Endothelial cell of umbilical vein (primary cell): ENCODE measurements at regions not wholly inside any gene's neighbourhood (a gene's known extent, or its start where the extent isn't known, plus 50 kb on each side); places are given as distances from the start of the nearest gene placed in this dataset.
A peak's percentile ranks its signal among the peaks of the same experiment; 100 is the strongest.

Experiments used
- BruUV-seq: library from RNA; stranded (reverse); fragments of 400-500 nt; replicated peaks from 2 replicates; lab custom pipeline; 2021; lab: Mats Ljungman, UMichigan
- CTCF ChIA-PET: fragments of 300-600, 350-600 bp; sonication (Branson Sonifier 250); formaldehyde crosslinking; loops from one replicate; lab custom pipeline; 2021; ENCODE audit warnings: antibody characterized with exemption, inconsistent platforms; lab: Charles Lee
- POLR2A ChIA-PET: fragments of 300-600, 350-600 bp; sonication (Branson Sonifier 250); formaldehyde crosslinking; loops from one replicate; lab custom pipeline; 2021; ENCODE audit warnings: antibody characterized with exemption, inconsistent platforms; lab: Charles Lee
- DNase-seq: peaks from one replicate; pipeline ENCODE4 v3.0.0-alpha.2; 2011; ENCODE audit warnings: low read depth, low spot score
- FAIRE-seq: peaks from 2 replicates; lab custom pipeline; 2011; peaks lifted over from hg19 to GRCh38; lab: Jason Lieb, UNC
- H2AFZ ChIP-seq: 2 replicates; pipeline ENCODE4 v1.6.0; 2012; ENCODE audit warnings: low read depth, low read length, control low read depth, inconsistent platforms
- H3K27ac ChIP-seq: 2 replicates; pipeline ENCODE4 v1.5.1; 2011; ENCODE audit warnings: low read depth, mild to moderate bottlenecking, control low read depth, low read length, moderate library complexity; ENCODE audit not compliant: insufficient read depth
- H3K27me3 ChIP-seq, 2 experiments: 2 replicates each; pipeline versions ENCODE4 v1.6.0 to v1.6.1; 2011; ENCODE audit warnings: low read length in 2 of 2, mixed read lengths in 1 of 2; ENCODE audit not compliant: control insufficient read depth in 2 of 2, insufficient read depth in 2 of 2
- H3K36me3 ChIP-seq, 2 experiments: 2 replicates in 1 of 2; 3 replicates in 1 of 2; pipeline ENCODE4 v1.5.1; 2011; ENCODE audit warnings: low read length in 2 of 2, mild to moderate bottlenecking in 1 of 2, moderate library complexity in 1 of 2; ENCODE audit not compliant: control insufficient read depth in 2 of 2, insufficient read depth in 2 of 2; ENCODE audit errors: extremely low read depth in 1 of 2
- H3K4me1 ChIP-seq: 3 replicates; pipeline ENCODE4 v1.5.1; 2011; ENCODE audit warnings: mild to moderate bottlenecking, low read length; ENCODE audit not compliant: control insufficient read depth, insufficient read depth; ENCODE audit errors: extremely low read depth
- H3K4me2 ChIP-seq: 2 replicates; pipeline ENCODE4 v1.6.1; 2011; ENCODE audit warnings: low read length, control low read depth, mixed read lengths; ENCODE audit not compliant: insufficient read depth
- H3K4me3 ChIP-seq, 3 experiments: fragments of 200-600 bp in 1 of 3; sonication (generic), shearing (Covaris generic) in 1 of 3; replicated peaks in 1 of 3; 2 replicates each; pipeline ENCODE4 v1.5.1; 2011 to 2016; ENCODE audit warnings: control low read depth in 3 of 3, low read length in 3 of 3, mild to moderate bottlenecking in 2 of 3, inconsistent platforms in 1 of 3, low read depth in 1 of 3, moderate library complexity in 1 of 3; ENCODE audit not compliant: insufficient read depth in 1 of 3
- H3K79me2 ChIP-seq: 2 replicates; pipeline ENCODE4 v1.6.0; 2012; ENCODE audit warnings: low read length, inconsistent platforms; ENCODE audit not compliant: control insufficient read depth, insufficient read depth
- H3K9ac ChIP-seq: replicated peaks from 2 replicates; pipeline ENCODE3; 2011; ENCODE audit warnings: low read length, control low read depth; ENCODE audit not compliant: insufficient read depth; ENCODE audit errors: extremely low read depth
- H3K9me1 ChIP-seq: replicated peaks from 3 replicates; pipeline ENCODE4 v1.6.0; 2011; ENCODE audit warnings: mild to moderate bottlenecking, low read length; ENCODE audit not compliant: control insufficient read depth, insufficient read depth; ENCODE audit errors: extremely low read depth
- H3K9me3 ChIP-seq: replicated peaks from 2 replicates; pipeline ENCODE4 v1.5.1; 2012; ENCODE audit warnings: low read length, inconsistent platforms; ENCODE audit not compliant: control insufficient read depth, insufficient read depth
- H4K20me1 ChIP-seq: replicated peaks from 2 replicates; pipeline ENCODE3; 2011; ENCODE audit warnings: mild to moderate bottlenecking, low read length; ENCODE audit not compliant: control insufficient read depth, insufficient read depth; ENCODE audit errors: extremely low read depth
- CTCF ChIP-seq, 2 donors: IDR thresholded peaks; 1 replicate in 1 of 2; 2 replicates in 1 of 2; pipeline ENCODE4 v1.5.1; 2011; ENCODE audit warnings: low read length in 2 of 2, mild to moderate bottlenecking in 2 of 2, moderate library complexity in 2 of 2, control low read depth in 1 of 2, inconsistent platforms in 1 of 2, low read depth in 1 of 2; ENCODE audit not compliant: insufficient read depth in 1 of 2; ENCODE audit errors: extremely low read depth in 1 of 2
- GATA2 ChIP-seq: IDR thresholded peaks from 2 replicates; pipeline ENCODE4 v1.7.0; 2011; ENCODE audit warnings: low read depth, mild to moderate bottlenecking, moderate library complexity, mixed read lengths, low read length; ENCODE audit not compliant: insufficient read length, insufficient read depth
- POLR2A ChIP-seq: IDR thresholded peaks from 2 replicates; pipeline ENCODE4 v1.6.1; 2012; ENCODE audit warnings: low read depth, mild to moderate bottlenecking, control low read depth, low read length
- dilution Hi-C: fragments of 300-500 bp; cut with MboI; formaldehyde crosslinking; loops from one replicate; pipeline ENCODE4 v1.15.0; 2019; ENCODE audit warnings: low sequenced_read_pairs; ENCODE audit not compliant: extremely low pct_ligation_motif_present
- intact Hi-C: fragments of 100-400 bp; cut with micrococcal nuclease; formaldehyde crosslinking; loops from one replicate; pipeline ENCODE4 v1.10.0; 2022

- peak; percentile 85 for FAIRE-seq
- H3K4me1 ChIP-seq = peaks cover 5% of the 10 kb centered on the region
- peak; percentile 60 to 66 for TF ChIP-seq CTCF (IDR thresholded peaks at IDR 0.05; ENCODE audit: extremely low read depth in 1 of 2, insufficient read depth in 1 of 2, low read depth in 1 of 2, low read length in 2 of 2)
- TF ChIP-seq POLR2A = no peak
- H3K27me3 ChIP-seq = no peaks in the 10 kb centered on the region
- no TSS peak for BruUV-seq
- intact Hi-C loops (loop anchor here (1.0 to 2.0 kb wide), 3 partner anchors 326 to 603 kb away; no protein-coding TSS in a partner anchor), dilution Hi-C loops (no loop called here)
- H3K9me3 ChIP-seq = no peaks in the 10 kb centered on the region
- POLR2A ChIA-PET = no interaction called here
- H3K9ac ChIP-seq = no peak overlapping the region
- no peak overlapping the region for H3K4me2 ChIP-seq
- H2AFZ ChIP-seq = no peak overlapping the region
- no peaks in the 10 kb centered on the region for H3K36me3 ChIP-seq
- peak; percentile 52 for DNase-seq
- no peaks in the 10 kb centered on the region for H3K9me1 ChIP-seq
- H3K4me3 ChIP-seq = no peak overlapping the region
- H3K27ac ChIP-seq = no peak overlapping the region
- CTCF ChIA-PET = interaction anchor here (2.2 kb wide), 1 partner anchor 21 kb away, joined by 11 read pairs; no protein-coding TSS in a partner anchor
- no peaks in the 10 kb centered on the region for H3K79me2 ChIP-seq
- H4K20me1 ChIP-seq = no peaks in the 10 kb centered on the region
Measured at GRCh38 chr1:243946946-243947345, 96.9 kb upstream of the AKT3 start.

- dilution Hi-C loops (no loop called here), intact Hi-C loops (loop anchor here (2.0 kb wide), 1 partner anchor 463 kb away; no protein-coding TSS in a partner anchor)
- Histone ChIP-seq H3K9me1 (no peaks in the 10 kb centered on the region), H3K9me3 (no peaks in the 10 kb centered on the region), H4K20me1 (no peaks in the 10 kb centered on the region), H3K4me1 (peaks cover 5% of the 10 kb centered on the region), H3K79me2 (no peaks in the 10 kb centered on the region), H3K36me3 (no peaks in the 10 kb centered on the region), H3K27ac (no peak overlapping the region), H3K4me3 (no peak overlapping the region), H3K9ac (no peak overlapping the region), H3K27me3 (no peaks in the 10 kb centered on the region), H2AFZ (no peak overlapping the region), H3K4me2 (no peak overlapping the region)
- peak; percentile 66 for DNase-seq
- peak; percentile 57 for FAIRE-seq
- POLR2A ChIA-PET = no interaction called here
- no peak for TF ChIP-seq CTCF (IDR thresholded peaks at IDR 0.05; ENCODE audit: extremely low read depth in 1 of 2, insufficient read depth in 1 of 2, low read depth in 1 of 2, low read length in 2 of 2)
- peak; percentile 50 for TF ChIP-seq GATA2
- no TSS peak for BruUV-seq
- CTCF ChIA-PET = interaction anchor here (0.6 to 2.2 kb wide), 6 partner anchors 21 to 603 kb away, joined by 3 to 11 read pairs (median 4); no protein-coding TSS in a partner anchor
Measured at GRCh38 chr1:243946253-243946652, 96.2 kb upstream of the AKT3 start.
